MM.1S (cell line): ENCODE measurements at regions not wholly inside any gene's neighbourhood (a gene's known extent, or its start where the extent isn't known, plus 50 kb on each side); places are given as distances from the start of the nearest gene placed in this dataset.

ENCODE experiments used
- DNase-seq: peaks from one replicate; pipeline ENCODE4 v3.0.0-alpha.2; 2015
- H2AFZ ChIP-seq: fragments of 300-600 bp; sonication (generic); 2 replicates; pipeline ENCODE4 v1.6.0; 2016; ENCODE audit warnings: antibody characterized with exemption, low read length
- H3F3A ChIP-seq: fragments of 300-600 bp; sonication (generic); 2 replicates; pipeline ENCODE4 v1.6.1; 2016; ENCODE audit warnings: mild to moderate bottlenecking, antibody characterized with exemption, low read length, moderate library complexity, mixed read lengths; ENCODE audit not compliant: insufficient read depth
- H3K27ac ChIP-seq: fragments of 300-600 bp; sonication (generic); 2 replicates; pipeline ENCODE4 v1.5.1; 2016; ENCODE audit warnings: mild to moderate bottlenecking, low read length
- H3K27me3 ChIP-seq: fragments of 300-600 bp; sonication (generic); replicated peaks from 2 replicates; pipeline ENCODE4 v1.6.0; 2016; ENCODE audit warnings: low read length; ENCODE audit not compliant: insufficient read depth
- H3K36me3 ChIP-seq: fragments of 300-600 bp; sonication (generic); replicated peaks from 2 replicates; pipeline ENCODE4 v1.6.1; 2016; ENCODE audit warnings: mild to moderate bottlenecking, low read length, mixed read lengths; ENCODE audit not compliant: insufficient read depth
- H3K4me1 ChIP-seq: fragments of 300-600 bp; sonication (generic); 2 replicates; pipeline ENCODE4 v1.6.1; 2016; ENCODE audit warnings: low read length, mixed read lengths
- H3K4me2 ChIP-seq: fragments of 300-600 bp; sonication (generic); 2 replicates; pipeline ENCODE4 v1.6.0; 2016; ENCODE audit warnings: low read depth, low read length
- H3K4me3 ChIP-seq: fragments of 300-600 bp; sonication (generic); 2 replicates; pipeline ENCODE4 v1.5.1; 2016; ENCODE audit warnings: low read length, mixed read lengths
- H3K79me2 ChIP-seq: fragments of 300-600 bp; sonication (generic); 2 replicates; pipeline ENCODE4 v1.6.1; 2016; ENCODE audit warnings: mixed run types, low read length, mixed read lengths
- H3K9ac ChIP-seq: fragments of 300-600 bp; sonication (generic); 2 replicates; pipeline ENCODE4 v1.6.1; 2016; ENCODE audit warnings: low read length, mixed read lengths
- H3K9me2 ChIP-seq: fragments of 300-600 bp; sonication (generic); replicated peaks from 2 replicates; pipeline ENCODE4 v1.6.1; 2016; ENCODE audit warnings: mild to moderate bottlenecking, low read length, mixed read lengths; ENCODE audit not compliant: insufficient read depth
- H3K9me3 ChIP-seq: fragments of 300-600 bp; sonication (generic); replicated peaks from 2 replicates; pipeline ENCODE4 v1.6.1; 2016; ENCODE audit warnings: mild to moderate bottlenecking, low read length, mixed read lengths; ENCODE audit not compliant: insufficient read depth
- H4K20me1 ChIP-seq: fragments of 300-600 bp; sonication (generic); 2 replicates; pipeline ENCODE4 v1.6.1; 2016; ENCODE audit warnings: mild to moderate bottlenecking, low read length, moderate library complexity, mixed read lengths; ENCODE audit not compliant: insufficient read depth
- CTCF ChIP-seq: fragments of 300-600 bp; sonication (generic); IDR thresholded peaks from 2 replicates; pipeline ENCODE4 v1.5.1; 2016; ENCODE audit warnings: antibody characterized with exemption, low read length, mixed read lengths
- EZH2 ChIP-seq: fragments of 300-600 bp; sonication (generic); optimal IDR thresholded peaks from 2 replicates; pipeline ENCODE3; 2017; ENCODE audit warnings: low read depth, mild to moderate bottlenecking, antibody characterized with exemption, low read length, mixed read lengths
- EZH2phosphoT487 ChIP-seq: fragments of 300-600 bp; sonication (generic); IDR thresholded peaks from 2 replicates; pipeline ENCODE4 v1.6.1; 2018; ENCODE audit warnings: antibody characterized with exemption, low read length

- Histone ChIP-seq H3K9me2 (no peaks in the 10 kb centered on the region), H2AFZ (no peak overlapping the region), H3K4me3 (no peak overlapping the region), H3K9ac (no peak overlapping the region), H3K79me2 (no peaks in the 10 kb centered on the region), H4K20me1 (no peaks in the 10 kb centered on the region), H3K4me1 (peaks cover 30% of the 10 kb centered on the region), H3K27ac (no peak overlapping the region), H3F3A (peaks cover 23% of the 10 kb centered on the region), H3K4me2 (no peak overlapping the region), H3K36me3 (no peaks in the 10 kb centered on the region), H3K27me3 (no peaks in the 10 kb centered on the region), H3K9me3 (no peaks in the 10 kb centered on the region; the same call in 1 of the 2 replicates)
- no peak for DNase-seq
- TF ChIP-seq EZH2phosphoT487 (no peak), EZH2 (no peak), CTCF (no peak)
These were observed 145.9 kb upstream of the PCDH10 start for GRCh38 chr4:133003169-133003568.

- Histone ChIP-seq H3K9me2 (no peaks in the 10 kb centered on the region), H3K79me2 (no peaks in the 10 kb centered on the region), H3K9me3 (no peaks in the 10 kb centered on the region), H3K27ac (no peak overlapping the region), H3K36me3 (no peaks in the 10 kb centered on the region), H3K4me2 (no peak overlapping the region), H3K4me1 (no peaks in the 10 kb centered on the region), H3K9ac (no peak overlapping the region), H4K20me1 (no peaks in the 10 kb centered on the region), H3K4me3 (no peak overlapping the region), H2AFZ (no peak overlapping the region), H3F3A (no peaks in the 10 kb centered on the region), H3K27me3 (no peaks in the 10 kb centered on the region)
- TF ChIP-seq EZH2phosphoT487 (no peak), CTCF (no peak), EZH2 (no peak)
- no peak for DNase-seq
These were observed 134.5 kb upstream of the PCDH10 start for GRCh38 chr4:133014473-133015135.

GRCh38 chr4:133045288-133045687 lies 103.8 kb upstream of the PCDH10 start:
- Histone ChIP-seq H3K4me1 (no peaks in the 10 kb centered on the region), H3K79me2 (no peaks in the 10 kb centered on the region), H3K27ac (no peak overlapping the region), H3K9me2 (no peaks in the 10 kb centered on the region), H3K4me2 (no peak overlapping the region), H2AFZ (no peak overlapping the region), H4K20me1 (no peaks in the 10 kb centered on the region), H3K27me3 (no peaks in the 10 kb centered on the region), H3F3A (no peaks in the 10 kb centered on the region), H3K4me3 (no peak overlapping the region), H3K36me3 (no peaks in the 10 kb centered on the region), H3K9ac (no peak overlapping the region), H3K9me3 (no peaks in the 10 kb centered on the region)
- no peak for DNase-seq
- TF ChIP-seq CTCF (no peak), EZH2phosphoT487 (no peak)
